Skeletal muscle tissue (tissue), 3 donors: ENCODE measurements at regions not wholly inside any gene's neighbourhood (a gene's known extent, or its start where the extent isn't known, plus 50 kb on each side); places are given as distances from the start of the nearest gene placed in this dataset.
"Not testable (repeated sequence)": the region's sequence is repeated elsewhere in the genome, so short reads cannot be mapped to it uniquely, and the experiment has no call there.

Experiments
- H3K27ac ChIP-seq: one replicate; pipeline ENCODE4 v1.7.0; 2013; ENCODE audit warnings: mild to moderate bottlenecking, low read depth, low read length, inconsistent platforms
- H3K27me3 ChIP-seq, 3 donors: one replicate each; pipeline ENCODE4 v1.7.0; 2013; ENCODE audit warnings: low read length in 3 of 3; ENCODE audit not compliant: control insufficient read depth in 3 of 3, insufficient read depth in 3 of 3
- H3K36me3 ChIP-seq, 3 donors: one replicate each; pipeline ENCODE4 v1.7.0; 2013; ENCODE audit warnings: low read length in 3 of 3; ENCODE audit not compliant: control insufficient read depth in 3 of 3, insufficient read depth in 3 of 3
- H3K4me1 ChIP-seq, 3 donors: one replicate each; pipeline ENCODE4 v1.7.0; 2013; ENCODE audit warnings: low read length in 3 of 3, mild to moderate bottlenecking in 3 of 3; ENCODE audit not compliant: control insufficient read depth in 3 of 3, insufficient read depth in 3 of 3
- H3K4me3 ChIP-seq, 3 donors: one replicate each; pipeline ENCODE4 v1.7.0; 2013; ENCODE audit warnings: low read length in 3 of 3
- H3K9ac ChIP-seq, 3 donors: one replicate each; pipeline ENCODE4 v1.7.0; 2013; ENCODE audit warnings: low read length in 3 of 3, mild to moderate bottlenecking in 3 of 3, moderate library complexity in 2 of 3, low read depth in 1 of 3
- H3K9me3 ChIP-seq, 3 donors: one replicate each; pipeline ENCODE4 v1.7.0; 2013; ENCODE audit warnings: low read length in 3 of 3; ENCODE audit not compliant: control insufficient read depth in 3 of 3
- donor health status: Osteomylitis.

- Histone ChIP-seq H3K27ac (no peak overlapping the region), H3K9me3 (no peaks in the 10 kb centered on the region), H3K4me3 (no peak overlapping the region), H3K27me3 (no peaks in the 10 kb centered on the region), H3K36me3 (no peaks in the 10 kb centered on the region), H3K9ac (no peak overlapping the region), H3K4me1 (no peaks in the 10 kb centered on the region)
These were observed 313.2 kb upstream of the DKK2 start for GRCh38 chr4:107349266-107349665.

GRCh38 chr4:107348188-107349050 lies 312.3 kb upstream of the DKK2 start:
- Histone ChIP-seq H3K27me3 (no peaks in the 10 kb centered on the region), H3K9me3 (no peaks in the 10 kb centered on the region), H3K36me3 (no peaks in the 10 kb centered on the region), H3K9ac (no peak overlapping the region), H3K4me1 (no peaks in the 10 kb centered on the region), H3K4me3 (no peak overlapping the region), H3K27ac (no peak overlapping the region)

DNA sequence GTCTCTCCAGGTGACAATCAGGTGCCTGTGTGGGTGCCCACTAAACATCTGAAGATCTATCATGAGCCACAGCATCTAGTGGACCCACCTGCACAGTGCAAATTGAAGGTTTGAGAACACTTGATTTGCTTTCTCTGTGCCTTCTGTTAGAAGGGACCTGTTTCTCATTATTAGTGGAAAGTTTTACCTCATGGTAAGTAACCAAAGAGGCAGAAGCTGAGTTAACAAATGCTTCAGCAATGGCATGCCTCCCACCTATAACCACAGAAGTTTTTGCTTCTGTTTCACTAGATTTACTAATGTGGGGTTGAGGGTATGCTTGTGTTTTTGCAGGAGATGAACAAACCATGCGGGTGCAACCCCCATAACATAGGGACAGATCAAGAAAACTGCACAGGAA lies 297.4 kb upstream of the DKK2 start:
- H3K4me1 ChIP-seq: no peaks in the 10 kb centered on the region
- no peaks in the 10 kb centered on the region for H3K9me3 ChIP-seq
- no peak overlapping the region for H3K27ac ChIP-seq
- H3K4me3 ChIP-seq: no peak overlapping the region
- no peak overlapping the region for H3K9ac ChIP-seq
- no peaks in the 10 kb centered on the region for H3K27me3 ChIP-seq
- H3K36me3 ChIP-seq: no peaks in the 10 kb centered on the region

- H3K9ac ChIP-seq, H3K27ac ChIP-seq, H3K4me1 ChIP-seq, H3K27me3 ChIP-seq, H3K9me3 ChIP-seq, H3K36me3 ChIP-seq, H3K4me3 ChIP-seq: not testable (repeated sequence)
These were observed 296.5 kb upstream of the DKK2 start for GRCh38 chr4:107332656-107333055.

DNA sequence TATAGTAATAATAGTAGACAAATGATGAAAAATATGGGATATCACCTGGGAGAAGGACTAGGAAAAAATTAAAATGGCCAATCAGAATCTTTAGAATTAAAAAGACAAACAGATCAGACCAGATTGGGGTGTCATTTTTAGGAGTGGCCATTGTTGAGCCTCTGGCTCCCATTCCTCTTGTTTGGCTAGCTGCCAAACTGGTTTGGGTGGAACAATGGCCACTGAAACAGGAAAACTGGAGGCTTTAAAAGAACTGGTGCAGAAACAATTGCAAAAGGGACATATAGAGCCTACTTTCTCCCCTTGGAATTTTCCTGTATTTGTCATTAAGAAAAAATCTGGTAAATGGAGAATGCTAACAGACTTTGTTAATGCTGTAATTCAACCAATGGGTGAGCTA lies 294.8 kb upstream of the DKK2 start:
- no peaks in the 10 kb centered on the region for H3K27me3 ChIP-seq
- H3K9me3 ChIP-seq: no peaks in the 10 kb centered on the region
- H3K4me1 ChIP-seq: no peaks in the 10 kb centered on the region
- no peak overlapping the region for H3K4me3 ChIP-seq
- no peak overlapping the region for H3K9ac ChIP-seq
- H3K36me3 ChIP-seq: no peaks in the 10 kb centered on the region
- H3K27ac ChIP-seq: no peak overlapping the region

- H3K4me1 ChIP-seq: no peaks in the 10 kb centered on the region
These were observed 283.3 kb upstream of the DKK2 start for GRCh38 chr4:107319386-107319785.

DNA sequence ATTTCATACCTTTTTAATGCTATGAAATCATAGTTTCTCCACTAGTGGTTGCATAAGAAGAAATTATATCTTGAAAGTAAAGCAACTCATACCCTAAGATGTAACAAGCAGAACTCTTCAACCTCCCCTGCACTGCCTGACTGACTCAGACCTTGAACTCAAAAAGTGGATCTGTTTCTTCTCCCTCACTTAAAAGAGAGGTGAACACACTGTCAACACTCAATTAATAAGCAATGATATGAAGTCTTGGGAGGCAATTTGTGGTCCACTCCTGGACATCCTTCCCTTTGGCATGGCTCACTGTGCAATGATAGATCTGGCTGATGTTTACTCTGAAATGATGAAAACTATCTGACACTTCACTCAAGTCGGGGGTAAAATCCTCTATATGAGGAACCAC lies 282.0 kb upstream of the DKK2 start:
- no peaks in the 10 kb centered on the region for H3K9me3 ChIP-seq
- H3K27me3 ChIP-seq: no peaks in the 10 kb centered on the region
- H3K4me3 ChIP-seq: no peak overlapping the region
- no peaks in the 10 kb centered on the region for H3K36me3 ChIP-seq
- no peak overlapping the region for H3K27ac ChIP-seq
- no peaks in the 10 kb centered on the region for H3K4me1 ChIP-seq
- H3K9ac ChIP-seq: no peak overlapping the region

More at GRCh38 chr4:107319386-107319785, 283.3 kb upstream of the DKK2 start:
- no peaks in the 10 kb centered on the region for H3K36me3 ChIP-seq
- no peak overlapping the region for H3K9ac ChIP-seq
- no peak overlapping the region for H3K27ac ChIP-seq
- H3K27me3 ChIP-seq: no peaks in the 10 kb centered on the region
- H3K9me3 ChIP-seq: no peaks in the 10 kb centered on the region
- no peak overlapping the region for H3K4me3 ChIP-seq

DNA sequence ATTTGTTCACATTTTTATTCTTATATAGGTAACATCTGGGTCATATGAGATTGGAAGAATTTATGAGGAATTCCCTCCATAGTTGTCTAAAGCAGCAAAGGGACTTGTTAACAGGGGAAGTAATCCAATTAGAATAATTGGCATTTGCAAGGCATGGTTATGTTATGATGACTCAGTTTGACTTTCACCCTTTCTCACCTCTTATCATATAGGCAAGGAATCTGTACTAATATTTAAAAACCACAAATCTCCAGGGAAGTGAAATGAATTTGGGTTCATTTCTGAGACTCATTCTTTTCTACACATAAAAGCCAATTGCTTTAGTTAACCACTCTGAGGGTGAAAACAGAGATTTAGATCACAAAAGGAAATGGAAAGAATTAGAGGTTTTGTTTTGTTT lies 281.5 kb upstream of the DKK2 start:
- no peak overlapping the region for H3K27ac ChIP-seq
- no peaks in the 10 kb centered on the region for H3K36me3 ChIP-seq
- no peak overlapping the region for H3K4me3 ChIP-seq
- H3K9me3 ChIP-seq: no peaks in the 10 kb centered on the region
- H3K4me1 ChIP-seq: no peaks in the 10 kb centered on the region
- no peaks in the 10 kb centered on the region for H3K27me3 ChIP-seq
- no peak overlapping the region for H3K9ac ChIP-seq

DNA sequence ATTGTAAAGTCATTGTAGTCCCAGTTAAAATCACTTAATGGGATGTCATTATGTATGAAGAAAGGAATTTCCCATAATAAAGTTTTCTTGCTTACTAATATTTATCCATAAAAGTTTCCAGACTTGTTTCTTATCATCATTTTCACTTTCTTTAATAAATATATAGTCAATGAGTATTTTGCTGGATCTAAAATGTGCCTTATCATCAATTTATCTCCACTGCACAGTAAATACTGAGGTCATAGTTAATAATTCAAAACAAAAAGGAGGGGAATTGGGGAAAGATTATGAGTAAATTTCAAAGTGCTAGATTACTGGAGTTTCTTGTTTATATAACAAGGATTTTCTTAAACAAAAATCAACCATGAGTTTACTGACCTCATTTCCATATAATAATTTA lies 279.5 kb upstream of the DKK2 start:
- Histone ChIP-seq H3K36me3 (no peaks in the 10 kb centered on the region), H3K4me1 (no peaks in the 10 kb centered on the region), H3K27me3 (no peaks in the 10 kb centered on the region)

GRCh38 chr4:107314156-107314555 lies 278.0 kb upstream of the DKK2 start:
- H3K9ac ChIP-seq: no peak overlapping the region
- H3K36me3 ChIP-seq: no peaks in the 10 kb centered on the region
- no peak overlapping the region for H3K4me3 ChIP-seq
- H3K4me1 ChIP-seq: no peaks in the 10 kb centered on the region
- H3K27me3 ChIP-seq: no peaks in the 10 kb centered on the region
- H3K27ac ChIP-seq: no peak overlapping the region
- no peaks in the 10 kb centered on the region for H3K9me3 ChIP-seq

More for the DNA sequence above, 279.5 kb upstream of the DKK2 start:
- H3K9me3 ChIP-seq: no peaks in the 10 kb centered on the region
- no peak overlapping the region for H3K27ac ChIP-seq
- no peak overlapping the region for H3K4me3 ChIP-seq
- H3K9ac ChIP-seq: no peak overlapping the region
